Endothelial cell of umbilical vein (primary cell): ENCODE measurements at regions not wholly inside any gene's neighbourhood (a gene's known extent, or its start where the extent isn't known, plus 50 kb on each side); places are given as distances from the start of the nearest gene placed in this dataset.

Experiments used
- CTCF ChIP-seq, 2 donors: IDR thresholded peaks; 1 replicate in 1 of 2; 2 replicates in 1 of 2; pipeline ENCODE4 v1.5.1; 2011; ENCODE audit warnings: low read length in 2 of 2, mild to moderate bottlenecking in 2 of 2, moderate library complexity in 2 of 2, control low read depth in 1 of 2, inconsistent platforms in 1 of 2, low read depth in 1 of 2; ENCODE audit not compliant: insufficient read depth in 1 of 2; ENCODE audit errors: extremely low read depth in 1 of 2
- EZH2 ChIP-seq: IDR thresholded peaks from 2 replicates; pipeline ENCODE4 v1.6.1; 2012; ENCODE audit warnings: borderline replicate concordance, low read depth, mild to moderate bottlenecking, moderate library complexity, low read length, inconsistent platforms; ENCODE audit not compliant: severe bottlenecking
- FOS ChIP-seq: IDR thresholded peaks from 2 replicates; pipeline ENCODE4 v1.6.1; 2011; ENCODE audit warnings: mild to moderate bottlenecking, low read length, moderate library complexity, borderline replicate concordance; ENCODE audit not compliant: insufficient read depth
- GATA2 ChIP-seq: IDR thresholded peaks from 2 replicates; pipeline ENCODE4 v1.7.0; 2011; ENCODE audit warnings: low read depth, mild to moderate bottlenecking, moderate library complexity, mixed read lengths, low read length; ENCODE audit not compliant: insufficient read length, insufficient read depth
- JUN ChIP-seq: IDR thresholded peaks from 2 replicates; pipeline ENCODE4 v1.6.1; 2011; ENCODE audit warnings: borderline replicate concordance, low read depth; ENCODE audit not compliant: insufficient read length, insufficient read depth
- MAX ChIP-seq: IDR thresholded peaks from 2 replicates; pipeline ENCODE4 v1.6.1; 2011; ENCODE audit not compliant: insufficient read depth, insufficient read length
- MYC ChIP-seq: IDR thresholded peaks from one replicate; pipeline ENCODE4 v1.6.1; 2011; ENCODE audit warnings: mild to moderate bottlenecking, low read depth, low read length
- POLR2A ChIP-seq: IDR thresholded peaks from 2 replicates; pipeline ENCODE4 v1.6.1; 2012; ENCODE audit warnings: low read depth, mild to moderate bottlenecking, control low read depth, low read length
- POLR2AphosphoS5 ChIP-seq: IDR thresholded peaks from 2 replicates; pipeline ENCODE4 v1.6.1; 2012; ENCODE audit warnings: low read depth, mild to moderate bottlenecking, control low read depth, low read length, moderate library complexity; ENCODE audit not compliant: insufficient read depth

DNA sequence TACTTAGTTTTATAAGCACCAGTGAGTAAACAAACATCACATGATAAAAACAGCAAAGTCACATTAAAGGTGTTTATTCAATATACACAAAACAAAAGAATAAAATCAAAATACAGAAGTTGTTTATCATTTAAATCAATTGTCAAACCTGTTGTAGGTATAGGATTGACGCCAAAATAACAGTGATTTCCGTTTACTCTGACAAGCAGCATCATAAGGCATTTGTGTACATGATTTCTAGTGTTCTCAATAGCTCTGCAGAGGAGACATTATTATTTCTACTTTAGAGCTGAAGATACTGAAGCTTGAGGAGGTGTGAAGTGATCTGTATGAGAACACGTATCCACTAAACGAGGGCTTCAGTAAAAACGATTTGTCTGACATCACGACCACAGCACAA, 171.9 kb downstream of the CCDC59 start:
- TF ChIP-seq POLR2AphosphoS5 (no peak), EZH2 (no peak), FOS (no peak), JUN (no peak), CTCF (IDR thresholded peaks at IDR 0.05; ENCODE audit: extremely low read depth in 1 of 2, insufficient read depth in 1 of 2, low read depth in 1 of 2, low read length in 2 of 2) (no peak), POLR2A (no peak), MAX (no peak), GATA2 (no peak), MYC (no peak)
